Pancreas (tissue), 10 donors: ENCODE measurements at regions not wholly inside any gene's neighbourhood (a gene's known extent, or its start where the extent isn't known, plus 50 kb on each side); places are given as distances from the start of the nearest gene placed in this dataset.

Experiments
- ATAC-seq, 4 donors: fragments of 200-7000 bp; cut with Tn5 transposase; one replicate each; pipeline versions ENCODE4 v1.8.0 to v1.9.1; 2020; ENCODE audit warnings: mild to moderate bottlenecking in 4 of 4, moderate library complexity in 4 of 4
- DNase-seq, 6 donors: peaks; one replicate each; pipeline ENCODE4 v3.0.0-alpha.2; 2020
- FAIRE-seq: peaks from 2 replicates; lab custom pipeline; 2012; peaks lifted over from hg19 to GRCh38; lab: Jason Lieb, UNC
- H3K27ac ChIP-seq, 4 donors: fragments of 200-600 bp; sonication (generic); 1 replicate in 3 of 4; 2 replicates in 1 of 4; pipeline versions ENCODE4 v1.5.0 to v1.8.0; 2020
- H3K27me3 ChIP-seq, 4 donors: fragments of 200-600 bp; one replicate each; pipeline ENCODE4 v1.8.0; 2021
- H3K36me3 ChIP-seq, 3 donors: fragments of 200-600 bp; sonication (generic) in 1 of 3; one replicate each; pipeline versions ENCODE4 v1.5.0 to v1.8.0; 2020 to 2021
- H3K4me1 ChIP-seq, 3 donors: fragments of 200-600 bp; one replicate each; pipeline ENCODE4 v1.8.0; 2021
- H3K4me3 ChIP-seq, 4 donors: fragments of 200-600 bp; sonication (generic) in 2 of 4; one replicate each; pipeline versions ENCODE4 v1.5.0 to v1.8.0; 2020 to 2021
- H3K9me3 ChIP-seq, 4 donors: fragments of 200-600 bp; one replicate each; pipeline ENCODE4 v1.8.0; 2021
- WGBS, 2 donors: extraction: QIAGEN DNeasy Blood & Tissue Kit; methylation state at CpG; one replicate each; pipeline ENCODE4 v1.1.7; 2013; 5-methylcytosine and 5-hydroxymethylcytosine counted together
- intact Hi-C, 3 donors: fragments of 100-400 bp; cut with DNase I; formaldehyde crosslinking; loops; one replicate each; pipeline versions ENCODE4 v1.11.1 to v1.14.2; 2022
- TF ChIP-seq, protein P1 (sequence below), 4 donors: fragments of 200-600 bp; sonication (generic) in 3 of 4; IDR thresholded peaks; one replicate each; pipeline versions ENCODE4 v1.5.0 to v1.8.0; 2021; ENCODE audit warnings: antibody characterized with exemption in 4 of 4
- donor health status: healthy with polysubstance abuse.
- donor health status: DM: no; HTN: no; CAD: no; lungs with moderate emphysema.
- donor health status: DM: no; HTN: no; CAD: no.
- donor health status: control.
- donor health status: control.
- donor health status: Bipolar disorder and iron deficiency.
- donor health status: DM: yes; HTN: yes; CAD: no.
- donor health status: DM: no; HTN: no; CAD: no.
- donor health status: DM: no; HTN: no; CAD: no.
- donor health status: DM: yes; HTN: yes; CAD: no.

DNA sequence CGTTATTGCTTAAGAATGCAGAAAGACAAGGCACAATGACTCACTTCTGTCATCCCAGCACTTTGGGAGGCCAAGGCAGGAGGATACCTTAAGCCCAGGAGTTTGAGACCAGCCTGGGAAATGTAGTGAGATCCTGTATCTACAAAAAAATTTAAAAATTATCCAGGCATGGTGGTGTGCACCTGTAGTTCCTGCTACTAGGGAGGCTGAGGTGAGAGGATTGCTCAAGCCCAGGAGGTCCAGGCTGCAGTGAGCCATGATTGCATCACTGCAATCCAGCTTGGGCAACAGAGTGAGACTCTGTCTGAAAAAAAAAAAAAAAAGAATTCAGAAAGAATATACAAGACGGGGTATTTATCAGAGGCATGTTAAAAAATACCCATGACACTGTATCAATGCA is 182.0 kb upstream of the SPOPL start:
- 74 to 81% methylated on average over 2 of the region's 2 CpGs for WGBS, 2 donors
- Histone ChIP-seq H3K27ac (no peak overlapping the region), H3K9me3 (no peaks in the 10 kb centered on the region), H3K27me3 (no peaks in the 10 kb centered on the region), H3K4me1 (peaks cover 0 to 16% (median 7%) of the 10 kb centered on the region in 3 donors), H3K4me3 (no peak overlapping the region), H3K36me3 (no peaks in the 10 kb centered on the region)
- DNase-seq = no peak
- TF ChIP-seq, protein P1, sequence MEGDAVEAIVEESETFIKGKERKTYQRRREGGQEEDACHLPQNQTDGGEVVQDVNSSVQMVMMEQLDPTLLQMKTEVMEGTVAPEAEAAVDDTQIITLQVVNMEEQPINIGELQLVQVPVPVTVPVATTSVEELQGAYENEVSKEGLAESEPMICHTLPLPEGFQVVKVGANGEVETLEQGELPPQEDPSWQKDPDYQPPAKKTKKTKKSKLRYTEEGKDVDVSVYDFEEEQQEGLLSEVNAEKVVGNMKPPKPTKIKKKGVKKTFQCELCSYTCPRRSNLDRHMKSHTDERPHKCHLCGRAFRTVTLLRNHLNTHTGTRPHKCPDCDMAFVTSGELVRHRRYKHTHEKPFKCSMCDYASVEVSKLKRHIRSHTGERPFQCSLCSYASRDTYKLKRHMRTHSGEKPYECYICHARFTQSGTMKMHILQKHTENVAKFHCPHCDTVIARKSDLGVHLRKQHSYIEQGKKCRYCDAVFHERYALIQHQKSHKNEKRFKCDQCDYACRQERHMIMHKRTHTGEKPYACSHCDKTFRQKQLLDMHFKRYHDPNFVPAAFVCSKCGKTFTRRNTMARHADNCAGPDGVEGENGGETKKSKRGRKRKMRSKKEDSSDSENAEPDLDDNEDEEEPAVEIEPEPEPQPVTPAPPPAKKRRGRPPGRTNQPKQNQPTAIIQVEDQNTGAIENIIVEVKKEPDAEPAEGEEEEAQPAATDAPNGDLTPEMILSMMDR (IDR thresholded peaks at IDR 0.05) = no peak
- FAIRE-seq = no peak
- no peak for ATAC-seq
- intact Hi-C loops = no loop called here

DNA sequence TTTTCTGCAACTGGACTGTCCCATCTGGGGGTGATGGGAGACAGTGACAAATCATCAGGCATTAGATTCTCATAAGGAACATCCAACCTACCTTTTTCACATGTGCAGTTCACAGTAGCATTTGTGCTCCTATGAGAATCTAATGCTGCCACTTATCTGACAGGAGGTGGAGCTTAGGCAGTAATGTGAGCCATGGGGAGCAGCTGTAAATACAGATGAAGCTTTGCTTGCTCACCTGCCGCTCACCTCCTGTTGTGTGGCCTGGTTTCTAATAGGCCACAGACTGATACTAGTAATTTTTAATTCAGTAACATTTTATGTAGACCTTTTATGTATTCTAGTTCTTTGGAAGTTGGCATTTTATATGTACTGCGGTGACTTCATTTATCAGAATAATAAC is 180.1 kb upstream of the SPOPL start:
- no peaks in the 10 kb centered on the region for H3K27me3 ChIP-seq
- no peaks in the 10 kb centered on the region for H3K36me3 ChIP-seq
- H3K27ac ChIP-seq = peak overlapping the region in 3 of 4 donors; percentile 3 to 19 (median 13)
- TF ChIP-seq, protein P1 (IDR thresholded peaks at IDR 0.05) = no peak
- DNase-seq (peak in 4 of 6 donors; percentile 37 to 51 (median 44)), ATAC-seq (peak; percentile 72 to 79 (median 76)), FAIRE-seq (no peak)
- 42 to 46% methylated on average over 2 of the region's 2 CpGs for WGBS, 2 donors
- H3K4me3 ChIP-seq = no peak overlapping the region
- H3K9me3 ChIP-seq = no peaks in the 10 kb centered on the region
- intact Hi-C loops = no loop called here
- H3K4me1 ChIP-seq = peaks cover 0 to 20% (median 14%) of the 10 kb centered on the region in 3 donors

DNA sequence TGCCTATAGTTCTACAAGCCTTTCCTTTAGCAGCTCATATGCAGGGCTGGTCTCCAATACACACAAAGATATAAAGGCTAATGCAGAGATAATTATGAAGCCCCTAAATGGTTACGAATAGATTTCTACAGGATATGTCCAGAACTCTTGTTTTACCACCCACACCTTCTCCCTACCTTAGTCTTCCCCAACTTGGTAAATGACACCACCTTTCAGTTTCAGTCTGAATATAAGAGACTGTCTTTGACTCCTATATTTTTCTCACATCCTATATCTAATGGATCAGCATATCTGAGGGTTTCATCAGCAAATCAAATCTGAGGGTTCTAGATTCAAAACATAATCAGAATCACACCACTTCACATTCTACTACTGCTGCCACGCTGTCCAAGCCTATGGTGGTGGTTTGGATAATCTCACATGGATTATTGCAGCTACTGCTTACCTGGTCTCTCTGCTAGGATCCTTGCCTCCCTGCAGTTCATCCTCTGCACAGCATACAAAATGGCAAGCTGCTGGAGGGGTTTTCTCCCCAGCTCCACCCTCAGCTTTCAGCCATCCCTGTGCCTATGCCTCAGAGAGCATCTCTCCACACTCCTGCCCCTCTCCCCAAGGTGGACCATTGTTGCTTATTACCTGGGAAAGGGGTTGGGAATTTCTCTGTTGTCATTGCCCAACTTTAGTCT is 178.0 kb upstream of the SPOPL start:
- H3K36me3 ChIP-seq = no peaks in the 10 kb centered on the region
- no peaks in the 10 kb centered on the region for H3K27me3 ChIP-seq
- 94 to 95% methylated on average over 2 of the region's 2 CpGs for WGBS, 2 donors
- FAIRE-seq = no peak
- ATAC-seq = peak in 1 of 4 donors; percentile 6
- intact Hi-C loops = no loop called here
- H3K27ac ChIP-seq = peak overlapping the region in 1 of 4 donors; percentile 9
- TF ChIP-seq, protein P1 (IDR thresholded peaks at IDR 0.05) = no peak
- peaks cover 0 to 22% (median 21%) of the 10 kb centered on the region in 3 donors for H3K4me1 ChIP-seq
- DNase-seq = no peak
- H3K9me3 ChIP-seq = no peaks in the 10 kb centered on the region
- no peak overlapping the region for H3K4me3 ChIP-seq

DNA sequence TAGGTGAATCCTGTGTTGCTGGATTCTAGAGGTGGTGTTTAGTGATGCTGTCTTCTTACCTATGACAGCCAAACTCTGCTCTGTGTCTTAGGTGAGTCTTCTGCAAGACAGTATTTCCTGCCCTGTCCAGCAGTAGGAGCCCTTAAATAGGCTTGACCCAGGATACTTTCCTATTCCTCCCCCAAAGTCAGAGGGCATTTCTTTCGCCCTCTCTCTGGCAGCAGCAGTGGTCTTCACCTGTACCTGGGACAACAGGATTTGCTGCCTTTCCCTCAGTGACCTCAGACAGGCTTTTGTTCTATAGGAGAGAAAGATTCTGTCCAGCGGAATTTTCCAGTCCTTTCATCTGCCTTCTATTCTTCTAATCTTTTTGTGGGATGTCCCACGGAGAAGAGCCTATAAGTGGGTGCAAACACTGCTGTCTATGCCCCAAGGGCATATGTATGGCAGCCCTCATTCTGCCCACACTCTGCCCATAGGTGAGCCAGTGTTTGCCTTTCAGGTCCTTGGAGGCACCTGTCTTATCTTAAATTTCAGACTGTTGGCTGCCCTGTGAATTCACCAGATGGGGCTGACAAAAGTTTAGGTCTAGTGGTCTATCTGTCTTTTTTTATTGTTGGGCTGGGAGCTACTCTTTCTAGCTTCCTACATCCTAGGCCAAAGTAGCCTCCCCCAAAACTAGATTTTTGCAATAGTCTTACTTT is 177.3 kb upstream of the SPOPL start:
- intact Hi-C loops = no loop called here
- 54 to 58% methylated on average over 3 of the region's 3 CpGs for WGBS, 2 donors
- no peak for FAIRE-seq

More for the DNA sequence above, 177.3 kb upstream of the SPOPL start:
- TF ChIP-seq, protein P1 (IDR thresholded peaks at IDR 0.05) = no peak
- ATAC-seq = peak; percentile 56 to 89 (median 76)
- H3K27ac ChIP-seq = peak overlapping the region in 2 of 4 donors; percentile 37 to 42
- H3K9me3 ChIP-seq = no peaks in the 10 kb centered on the region
- H3K4me1 ChIP-seq = peaks cover 0 to 22% (median 21%) of the 10 kb centered on the region in 3 donors
- H3K4me3 ChIP-seq = no peak overlapping the region
- no peaks in the 10 kb centered on the region for H3K27me3 ChIP-seq
- DNase-seq = peak in 2 of 6 donors; percentile 29 to 49
- no peaks in the 10 kb centered on the region for H3K36me3 ChIP-seq
